DMS53 treated with DMSO at 0.1 percent for 48 hours (cell line): ENCODE measurements at regions not wholly inside any gene's neighbourhood (a gene's known extent, or its start where the extent isn't known, plus 50 kb on each side); places are given as distances from the start of the nearest gene placed in this dataset.
A peak's percentile ranks its signal among the peaks of the same experiment; 100 is the strongest.
"Not testable (repeated sequence)": the region's sequence is repeated elsewhere in the genome, so short reads cannot be mapped to it uniquely, and the experiment has no call there.

Source experiments
- DNase-seq: peaks from one replicate; lab custom pipeline; 2025; ENCODE audit not compliant: unreplicated experiment; lab: John Stamatoyannopoulos, UW

GRCh38 chrX:35611562-35611961, 186.6 kb upstream of the MAGEB16 start:
- DNase-seq = not testable (repeated sequence)

GRCh38 chrX:35617836-35618235, 180.3 kb upstream of the MAGEB16 start:
- DNase-seq = no peak

GRCh38 chrX:35622040-35622439, 176.1 kb upstream of the MAGEB16 start:
- no peak for DNase-seq

GRCh38 chrX:35622601-35623000, 175.5 kb upstream of the MAGEB16 start:
- no peak for DNase-seq

GRCh38 chrX:35625714-35626113, 172.4 kb upstream of the MAGEB16 start:
- DNase-seq = no peak

GRCh38 chrX:35626124-35626523, 172.0 kb upstream of the MAGEB16 start:
- no peak for DNase-seq

- not testable (repeated sequence) for DNase-seq
Measured at GRCh38 chrX:35635971-35636370, 162.2 kb upstream of the MAGEB16 start.

GRCh38 chrX:35664833-35665232, 133.3 kb upstream of the MAGEB16 start:
- DNase-seq = peak; percentile 19

- DNase-seq = no peak
Measured at GRCh38 chrX:35665311-35665710, 132.8 kb upstream of the MAGEB16 start.

- DNase-seq = no peak
Measured at GRCh38 chrX:35670889-35671288, 127.3 kb upstream of the MAGEB16 start.

GRCh38 chrX:35675151-35675550, 123.0 kb upstream of the MAGEB16 start:
- DNase-seq = no peak

- DNase-seq = no peak
Measured at GRCh38 chrX:35680940-35681346, 117.2 kb upstream of the MAGEB16 start.

GRCh38 chrX:35682476-35682875, 115.7 kb upstream of the MAGEB16 start:
- DNase-seq = no peak

- DNase-seq = no peak
Measured at GRCh38 chrX:35696760-35697234, 101.3 kb upstream of the MAGEB16 start.

- DNase-seq = no peak
Measured at GRCh38 chrX:35699642-35700041, 98.5 kb upstream of the MAGEB16 start.

GRCh38 chrX:35700121-35700520, 98.0 kb upstream of the MAGEB16 start:
- DNase-seq = no peak

- no peak for DNase-seq
Measured at GRCh38 chrX:35711281-35711680, 86.9 kb upstream of the MAGEB16 start.

- no peak for DNase-seq
Measured at GRCh38 chrX:35722128-35722527, 76.0 kb upstream of the MAGEB16 start.

GRCh38 chrX:35726176-35726575, 72.0 kb upstream of the MAGEB16 start:
- peak; percentile 53 for DNase-seq

- peak; percentile 28 for DNase-seq
Measured at GRCh38 chrX:35728481-35728880, 69.7 kb upstream of the MAGEB16 start.

- DNase-seq = no peak
Measured at GRCh38 chrX:35733879-35734278, 64.3 kb upstream of the MAGEB16 start.

- DNase-seq = no peak
Measured at GRCh38 chrX:35741142-35741541, 57.0 kb upstream of the MAGEB16 start.

- DNase-seq = no peak
Measured at GRCh38 chrX:35743331-35743730, 54.8 kb upstream of the MAGEB16 start.
